GM21515 (cell line): ENCODE measurements at regions not wholly inside any gene's neighbourhood (a gene's known extent, or its start where the extent isn't known, plus 50 kb on each side); places are given as distances from the start of the nearest gene placed in this dataset.
"Not testable (repeated sequence)": the region's sequence is repeated elsewhere in the genome, so short reads cannot be mapped to it uniquely, and the experiment has no call there.

Experiments
- ATAC-seq: cut with Tn5 transposase; IDR thresholded peaks from one replicate; pipeline ENCODE4 v1.9.1; 2021; ENCODE audit not compliant: unreplicated experiment

GRCh38 chr12:105574056-105574715 is 243.7 kb downstream of the C12orf75 start:
- ATAC-seq = no peak

GRCh38 chr12:105575235-105575634 is 244.7 kb downstream of the C12orf75 start:
- no peak for ATAC-seq

- ATAC-seq = no peak
Observed at GRCh38 chr12:105576261-105576660, 245.8 kb downstream of the C12orf75 start.

GRCh38 chr12:105580821-105581352 is 250.4 kb downstream of the C12orf75 start:
- ATAC-seq = no peak

GRCh38 chr12:105581420-105581819 is 250.9 kb downstream of the C12orf75 start:
- ATAC-seq = no peak

GRCh38 chr12:105585107-105585506 is 254.6 kb downstream of the C12orf75 start:
- no peak for ATAC-seq

- ATAC-seq = no peak
Observed at GRCh38 chr12:105587237-105587636, 256.7 kb downstream of the C12orf75 start.

GRCh38 chr12:105588106-105588505 is 257.6 kb downstream of the C12orf75 start:
- ATAC-seq = no peak

- no peak for ATAC-seq
Observed at GRCh38 chr12:105590571-105590970, 260.1 kb downstream of the C12orf75 start.

- no peak for ATAC-seq
Observed at GRCh38 chr12:105595440-105595839, 264.9 kb downstream of the C12orf75 start.

GRCh38 chr12:105596731-105597130 is 266.2 kb downstream of the C12orf75 start:
- no peak for ATAC-seq

- no peak for ATAC-seq
Observed at GRCh38 chr12:105598031-105598430, 267.5 kb downstream of the C12orf75 start.

GRCh38 chr12:105600911-105601545 is 270.5 kb downstream of the C12orf75 start:
- ATAC-seq = no peak

- ATAC-seq = not testable (repeated sequence)
Observed at GRCh38 chr12:105602312-105602711, 271.8 kb downstream of the C12orf75 start.

- not testable (repeated sequence) for ATAC-seq
Observed at GRCh38 chr12:105604281-105604680, 273.8 kb downstream of the C12orf75 start.

GRCh38 chr12:105606613-105607012 is 276.1 kb downstream of the C12orf75 start:
- ATAC-seq = not testable (repeated sequence)

GRCh38 chr12:105609001-105609400 is 278.5 kb downstream of the C12orf75 start:
- not testable (repeated sequence) for ATAC-seq

- ATAC-seq = no peak
Observed at GRCh38 chr12:105610459-105610858, 280.0 kb downstream of the C12orf75 start.

- ATAC-seq = no peak
Observed at GRCh38 chr12:105611340-105611739, 280.8 kb downstream of the C12orf75 start.

- no peak for ATAC-seq
Observed at GRCh38 chr12:105613269-105613668, 282.8 kb downstream of the C12orf75 start.

GRCh38 chr12:105613887-105614286 is 283.4 kb downstream of the C12orf75 start:
- ATAC-seq = no peak

- ATAC-seq = no peak
Observed at GRCh38 chr12:105616971-105617540, 286.6 kb downstream of the C12orf75 start.
